K562 (cell line): ENCODE measurements at regions not wholly inside any gene's neighbourhood (a gene's known extent, or its start where the extent isn't known, plus 50 kb on each side); places are given as distances from the start of the nearest gene placed in this dataset.

ENCODE experiments used
- ATAC-seq: fragments of 200-7000 bp; cut with Tn5 transposase; 3 replicates; pipeline ENCODE4 v1.9.1; 2020; ENCODE audit warnings: moderate library complexity
- BruUV-seq: library from RNA; stranded (reverse); fragments of 400-500 nt; replicated peaks from 2 replicates; lab custom pipeline; 2021; lab: Mats Ljungman, UMichigan
- CTCF ChIA-PET: fragments of 300-600 bp; formaldehyde crosslinking; extraction: SDS; loops from one replicate; lab custom pipeline; 2021; ENCODE audit warnings: low intra/inter-chr PET ratio; lab: Yijun Ruan, JAX
- POLR2A ChIA-PET: fragments of 300-600, 350-650 bp; sonication (Branson Sonifier 250); formaldehyde crosslinking; extraction: SDS; loops from one replicate; lab custom pipeline; 2021; ENCODE audit warnings: antibody characterized with exemption, inconsistent platforms; lab: Yijun Ruan, JAX
- DNase-seq, 4 experiments: peaks; one replicate each; pipeline versions ENCODE4 v3.0.0 to v3.0.0-alpha.2; 2011 to 2018; ENCODE audit warnings: low spot score in 3 of 4, mixed read lengths in 3 of 4; ENCODE audit errors: extremely low read depth in 1 of 4
- FAIRE-seq: peaks from 2 replicates; lab custom pipeline; 2011; peaks lifted over from hg19 to GRCh38; lab: Jason Lieb, UNC
- H2AFZ ChIP-seq: 2 replicates; pipeline ENCODE4 v1.6.0; 2011; ENCODE audit warnings: low read depth, low read length, control low read depth, inconsistent platforms
- H3K27ac ChIP-seq: fragments of 200-600 bp; 3 replicates; pipeline ENCODE4 v1.8.0; 2011; ENCODE audit warnings: low read depth, mild to moderate bottlenecking, control low read depth, inconsistent platforms, low read length, moderate library complexity, mixed read lengths; ENCODE audit errors: extremely low read depth
- H3K27me3 ChIP-seq, 2 experiments: fragments of 300-600 bp in 1 of 2; 2 replicates in 1 of 2; 3 replicates in 1 of 2; pipeline versions ENCODE4 v1.6.0 to v1.8.0; 2011; ENCODE audit warnings: inconsistent platforms in 2 of 2, low read length in 2 of 2, mild to moderate bottlenecking in 1 of 2, mixed read lengths in 1 of 2, moderate library complexity in 1 of 2; ENCODE audit not compliant: control insufficient read depth in 2 of 2, insufficient read depth in 2 of 2
- H3K36me3 ChIP-seq: fragments of 300-600 bp; 3 replicates; pipeline ENCODE4 v1.8.0; 2011; ENCODE audit warnings: mild to moderate bottlenecking, low read length, inconsistent platforms; ENCODE audit not compliant: control insufficient read depth, insufficient read depth
- H3K4me1 ChIP-seq, 2 experiments: fragments of 200-600 bp in 1 of 2; replicated peaks in 1 of 2; 2 replicates in 1 of 2; 3 replicates in 1 of 2; pipeline versions ENCODE4 v1.5.1 to v1.8.0; 2011; ENCODE audit warnings: inconsistent platforms in 2 of 2, low read length in 2 of 2, mild to moderate bottlenecking in 1 of 2, mixed read lengths in 1 of 2, moderate library complexity in 1 of 2; ENCODE audit not compliant: control insufficient read depth in 2 of 2, insufficient read depth in 2 of 2
- H3K4me2 ChIP-seq: 2 replicates; pipeline ENCODE4 v1.6.1; 2011; ENCODE audit warnings: low read length, control low read depth, inconsistent platforms, mixed read lengths; ENCODE audit not compliant: insufficient read depth
- H3K4me3 ChIP-seq: fragments of 200-600 bp; sonication (generic), shearing (Covaris generic); 2 replicates; pipeline ENCODE4 v1.5.1; 2016; ENCODE audit warnings: control low read depth, inconsistent platforms
- H3K79me2 ChIP-seq: fragments of 200-600 bp; 3 replicates; pipeline ENCODE4 v1.8.0; 2011; ENCODE audit warnings: low read length, inconsistent platforms; ENCODE audit not compliant: control insufficient read depth, insufficient read depth
- H3K9ac ChIP-seq, 2 experiments: 2 replicates each; pipeline versions ENCODE4 v1.6.0 to v1.6.1; 2011; ENCODE audit warnings: low read depth in 2 of 2, low read length in 2 of 2, control low read depth in 1 of 2, inconsistent platforms in 1 of 2, mild to moderate bottlenecking in 1 of 2, mixed read lengths in 1 of 2; ENCODE audit not compliant: insufficient read depth in 1 of 2
- H3K9me1 ChIP-seq: one replicate; pipeline ENCODE4 v1.6.0; 2011; ENCODE audit warnings: inconsistent platforms, mild to moderate bottlenecking, low read length, moderate library complexity; ENCODE audit not compliant: control insufficient read depth, insufficient read depth
- H3K9me3 ChIP-seq: replicated peaks from 2 replicates; pipeline ENCODE4 v1.5.1; 2011; ENCODE audit warnings: low read depth, low read length, inconsistent platforms; ENCODE audit not compliant: control insufficient read depth, insufficient read depth
- H4K20me1 ChIP-seq: replicated peaks from 2 replicates; pipeline ENCODE4 v1.6.1; 2011; ENCODE audit warnings: low read length, inconsistent platforms, mixed read lengths; ENCODE audit not compliant: control insufficient read depth, insufficient read depth
- CEBPB ChIP-seq: fragments of 450-650 bp; IDR thresholded peaks from 2 replicates; pipeline ENCODE4 v1.6.1; 2016; ENCODE audit warnings: missing genetic modification characterization, missing compliant biosample characterization
- ILF3 ChIP-seq: fragments of 450-650 bp; IDR thresholded peaks from 2 replicates; pipeline ENCODE4 v1.6.1; 2018; ENCODE audit warnings: antibody characterized with exemption, mild to moderate bottlenecking, moderate library complexity, borderline replicate concordance
- PCBP1 ChIP-seq: fragments of 200-400 bp; formaldehyde crosslinking; IDR thresholded peaks from 2 replicates; pipeline ENCODE4 v1.6.1; 2018; ENCODE audit warnings: mild to moderate bottlenecking, low read depth, low read length; ENCODE audit not compliant: poor library complexity, severe bottlenecking
- PHF8 ChIP-seq: fragments of 200-600 bp; sonication (generic); IDR thresholded peaks from 2 replicates; pipeline ENCODE4 v1.6.1; 2012; ENCODE audit warnings: mixed run types, mild to moderate bottlenecking, inconsistent platforms, low read length, moderate library complexity, borderline replicate concordance
- POLR2AphosphoS5 ChIP-seq: IDR thresholded peaks from 2 replicates; pipeline ENCODE4 v1.6.1; 2011; ENCODE audit warnings: mild to moderate bottlenecking, low read depth, low read length, moderate library complexity; ENCODE audit not compliant: control insufficient read depth, insufficient read depth
- SAFB ChIP-seq: fragments of 200-400 bp; formaldehyde crosslinking; IDR thresholded peaks from 2 replicates; pipeline ENCODE4 v1.6.1; 2017; ENCODE audit warnings: low read depth, low read length, borderline replicate concordance
- SMC3 ChIP-seq: conservative IDR thresholded peaks from 2 replicates; pipeline ENCODE4 v1.6.1; 2011; ENCODE audit warnings: low read depth, low read length, improper control_type of control experiment; ENCODE audit not compliant: insufficient read depth
- U2AF1 ChIP-seq: fragments of 200-400 bp; formaldehyde crosslinking; optimal IDR thresholded peaks from 2 replicates; pipeline ENCODE3; 2017; ENCODE audit warnings: mild to moderate bottlenecking, low read depth, low read length, moderate library complexity
- ZNF263 ChIP-seq: sonication (generic); formaldehyde crosslinking; IDR thresholded peaks from 2 replicates; pipeline ENCODE4 v1.8.0; 2022; ENCODE audit warnings: mild to moderate bottlenecking, missing genetic modification reagents, borderline replicate concordance
- ZNF436 ChIP-seq: fragments of 250-450, 450-650 bp; sonication (Bioruptor Pico); formaldehyde crosslinking; IDR thresholded peaks from 2 replicates; pipeline ENCODE4 v1.7.0; 2020; ENCODE audit warnings: mild to moderate bottlenecking
- WGBS: fragments of 100-300 bp; shearing (Covaris generic); methylation state at CpG from one replicate; pipeline ENCODE4 v1.1.6; 2016; ENCODE audit warnings: low coverage, mixed read lengths; ENCODE audit not compliant: insufficient coverage; ENCODE audit errors: missing lambda C conversion rate; 5-methylcytosine and 5-hydroxymethylcytosine counted together
- in situ Hi-C: fragments of 300-500 bp; cut with MboI; formaldehyde crosslinking; loops from 4 replicates; pipeline ENCODE4 v1.15.0; 2018; ENCODE audit warnings: inconsistent platforms, mixed read lengths
- intact Hi-C: fragments of 100-400 bp; cut with micrococcal nuclease; formaldehyde crosslinking; loops from 2 replicates; pipeline ENCODE4 v1.14.2; 2022
- TF ChIP-seq, protein P1 (sequence below): fragments of 200-800 bp; sonication (Bioruptor generic); IDR thresholded peaks from 2 replicates; pipeline ENCODE4 v1.6.1; 2017; ENCODE audit warnings: missing genetic modification characterization, missing compliant biosample characterization
- TF ChIP-seq, protein P2 (sequence below): fragments of 250-450 bp; sonication (Bioruptor Pico); IDR thresholded peaks from 2 replicates; pipeline ENCODE4 v1.4.0; 2020; ENCODE audit warnings: mild to moderate bottlenecking, moderate library complexity
- TF ChIP-seq, protein P3 (sequence below): fragments of 200-800 bp; sonication (Bioruptor generic); IDR thresholded peaks from 2 replicates; pipeline ENCODE4 v1.6.1; 2016; ENCODE audit warnings: missing genetic modification characterization, missing compliant biosample characterization

DNA sequence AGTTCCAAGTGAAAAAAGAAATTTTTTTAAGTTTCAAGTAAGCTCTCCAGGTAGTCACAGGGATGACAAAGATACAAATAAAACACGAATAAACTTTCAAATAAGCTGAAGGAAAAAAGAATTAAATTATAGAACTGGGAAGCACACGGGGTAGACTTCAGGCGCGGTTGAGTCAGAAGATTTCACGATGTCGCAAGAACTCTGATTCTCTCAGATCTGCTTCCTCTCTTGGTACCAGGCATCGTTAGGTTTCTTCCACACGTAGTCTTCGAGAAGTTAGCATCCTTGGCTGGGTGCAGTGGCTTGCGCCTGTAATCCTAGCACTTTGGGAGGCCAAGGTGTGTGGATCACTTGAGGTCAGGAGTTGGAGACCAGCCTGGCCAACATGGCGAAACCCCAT is 784.1 kb upstream of the RBFOX1 start:
- FAIRE-seq (no peak), DNase-seq (no peak), ATAC-seq (no peak)
- no peaks in the 10 kb centered on the region for H3K79me2 ChIP-seq
- H3K9ac ChIP-seq: no peak overlapping the region
- no peak overlapping the region for H3K4me2 ChIP-seq
- H4K20me1 ChIP-seq: no peaks in the 10 kb centered on the region
- H2AFZ ChIP-seq: no peak overlapping the region
- WGBS: 7% methylated on average over 11 of the region's 11 CpGs
- BruUV-seq: no TSS peak
- no peak overlapping the region for H3K4me3 ChIP-seq
- no peaks in the 10 kb centered on the region for H3K27me3 ChIP-seq
- in situ Hi-C loops: no loop called here
- CTCF ChIA-PET: no interaction called here
- POLR2A ChIA-PET: no interaction called here
- H3K36me3 ChIP-seq: no peaks in the 10 kb centered on the region
- no peaks in the 10 kb centered on the region for H3K4me1 ChIP-seq
- no peaks in the 10 kb centered on the region for H3K9me3 ChIP-seq
- intact Hi-C loops: no loop called here
- H3K9me1 ChIP-seq: no peaks in the 10 kb centered on the region
- H3K27ac ChIP-seq: no peak overlapping the region
- TF ChIP-seq, protein P1, sequence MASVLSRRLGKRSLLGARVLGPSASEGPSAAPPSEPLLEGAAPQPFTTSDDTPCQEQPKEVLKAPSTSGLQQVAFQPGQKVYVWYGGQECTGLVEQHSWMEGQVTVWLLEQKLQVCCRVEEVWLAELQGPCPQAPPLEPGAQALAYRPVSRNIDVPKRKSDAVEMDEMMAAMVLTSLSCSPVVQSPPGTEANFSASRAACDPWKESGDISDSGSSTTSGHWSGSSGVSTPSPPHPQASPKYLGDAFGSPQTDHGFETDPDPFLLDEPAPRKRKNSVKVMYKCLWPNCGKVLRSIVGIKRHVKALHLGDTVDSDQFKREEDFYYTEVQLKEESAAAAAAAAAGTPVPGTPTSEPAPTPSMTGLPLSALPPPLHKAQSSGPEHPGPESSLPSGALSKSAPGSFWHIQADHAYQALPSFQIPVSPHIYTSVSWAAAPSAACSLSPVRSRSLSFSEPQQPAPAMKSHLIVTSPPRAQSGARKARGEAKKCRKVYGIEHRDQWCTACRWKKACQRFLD: no peak
- no peak for TF ChIP-seq PCBP1
- TF ChIP-seq CEBPB: no peak
- TF ChIP-seq POLR2AphosphoS5: no peak
- TF ChIP-seq, protein P2, sequence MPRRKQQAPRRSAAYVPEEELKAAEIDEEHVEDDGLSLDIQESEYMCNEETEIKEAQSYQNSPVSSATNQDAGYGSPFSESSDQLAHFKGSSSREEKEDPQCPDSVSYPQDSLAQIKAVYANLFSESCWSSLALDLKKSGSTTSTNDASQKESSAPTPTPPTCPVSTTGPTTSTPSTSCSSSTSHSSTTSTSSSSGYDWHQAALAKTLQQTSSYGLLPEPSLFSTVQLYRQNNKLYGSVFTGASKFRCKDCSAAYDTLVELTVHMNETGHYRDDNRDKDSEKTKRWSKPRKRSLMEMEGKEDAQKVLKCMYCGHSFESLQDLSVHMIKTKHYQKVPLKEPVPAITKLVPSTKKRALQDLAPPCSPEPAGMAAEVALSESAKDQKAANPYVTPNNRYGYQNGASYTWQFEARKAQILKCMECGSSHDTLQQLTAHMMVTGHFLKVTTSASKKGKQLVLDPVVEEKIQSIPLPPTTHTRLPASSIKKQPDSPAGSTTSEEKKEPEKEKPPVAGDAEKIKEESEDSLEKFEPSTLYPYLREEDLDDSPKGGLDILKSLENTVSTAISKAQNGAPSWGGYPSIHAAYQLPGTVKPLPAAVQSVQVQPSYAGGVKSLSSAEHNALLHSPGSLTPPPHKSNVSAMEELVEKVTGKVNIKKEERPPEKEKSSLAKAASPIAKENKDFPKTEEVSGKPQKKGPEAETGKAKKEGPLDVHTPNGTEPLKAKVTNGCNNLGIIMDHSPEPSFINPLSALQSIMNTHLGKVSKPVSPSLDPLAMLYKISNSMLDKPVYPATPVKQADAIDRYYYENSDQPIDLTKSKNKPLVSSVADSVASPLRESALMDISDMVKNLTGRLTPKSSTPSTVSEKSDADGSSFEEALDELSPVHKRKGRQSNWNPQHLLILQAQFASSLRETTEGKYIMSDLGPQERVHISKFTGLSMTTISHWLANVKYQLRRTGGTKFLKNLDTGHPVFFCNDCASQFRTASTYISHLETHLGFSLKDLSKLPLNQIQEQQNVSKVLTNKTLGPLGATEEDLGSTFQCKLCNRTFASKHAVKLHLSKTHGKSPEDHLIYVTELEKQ: no peak
- TF ChIP-seq PHF8: no peak
- no peak for TF ChIP-seq SAFB
- TF ChIP-seq, protein P3, sequence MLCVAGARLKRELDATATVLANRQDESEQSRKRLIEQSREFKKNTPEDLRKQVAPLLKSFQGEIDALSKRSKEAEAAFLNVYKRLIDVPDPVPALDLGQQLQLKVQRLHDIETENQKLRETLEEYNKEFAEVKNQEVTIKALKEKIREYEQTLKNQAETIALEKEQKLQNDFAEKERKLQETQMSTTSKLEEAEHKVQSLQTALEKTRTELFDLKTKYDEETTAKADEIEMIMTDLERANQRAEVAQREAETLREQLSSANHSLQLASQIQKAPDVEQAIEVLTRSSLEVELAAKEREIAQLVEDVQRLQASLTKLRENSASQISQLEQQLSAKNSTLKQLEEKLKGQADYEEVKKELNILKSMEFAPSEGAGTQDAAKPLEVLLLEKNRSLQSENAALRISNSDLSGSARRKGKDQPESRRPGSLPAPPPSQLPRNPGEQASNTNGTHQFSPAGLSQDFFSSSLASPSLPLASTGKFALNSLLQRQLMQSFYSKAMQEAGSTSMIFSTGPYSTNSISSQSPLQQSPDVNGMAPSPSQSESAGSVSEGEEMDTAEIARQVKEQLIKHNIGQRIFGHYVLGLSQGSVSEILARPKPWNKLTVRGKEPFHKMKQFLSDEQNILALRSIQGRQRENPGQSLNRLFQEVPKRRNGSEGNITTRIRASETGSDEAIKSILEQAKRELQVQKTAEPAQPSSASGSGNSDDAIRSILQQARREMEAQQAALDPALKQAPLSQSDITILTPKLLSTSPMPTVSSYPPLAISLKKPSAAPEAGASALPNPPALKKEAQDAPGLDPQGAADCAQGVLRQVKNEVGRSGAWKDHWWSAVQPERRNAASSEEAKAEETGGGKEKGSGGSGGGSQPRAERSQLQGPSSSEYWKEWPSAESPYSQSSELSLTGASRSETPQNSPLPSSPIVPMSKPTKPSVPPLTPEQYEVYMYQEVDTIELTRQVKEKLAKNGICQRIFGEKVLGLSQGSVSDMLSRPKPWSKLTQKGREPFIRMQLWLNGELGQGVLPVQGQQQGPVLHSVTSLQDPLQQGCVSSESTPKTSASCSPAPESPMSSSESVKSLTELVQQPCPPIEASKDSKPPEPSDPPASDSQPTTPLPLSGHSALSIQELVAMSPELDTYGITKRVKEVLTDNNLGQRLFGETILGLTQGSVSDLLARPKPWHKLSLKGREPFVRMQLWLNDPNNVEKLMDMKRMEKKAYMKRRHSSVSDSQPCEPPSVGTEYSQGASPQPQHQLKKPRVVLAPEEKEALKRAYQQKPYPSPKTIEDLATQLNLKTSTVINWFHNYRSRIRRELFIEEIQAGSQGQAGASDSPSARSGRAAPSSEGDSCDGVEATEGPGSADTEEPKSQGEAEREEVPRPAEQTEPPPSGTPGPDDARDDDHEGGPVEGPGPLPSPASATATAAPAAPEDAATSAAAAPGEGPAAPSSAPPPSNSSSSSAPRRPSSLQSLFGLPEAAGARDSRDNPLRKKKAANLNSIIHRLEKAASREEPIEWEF (CRISPR knock-in tag): no peak
- no peak for TF ChIP-seq ZNF436 (CRISPR knock-in tag)
- TF ChIP-seq ILF3: no peak
- TF ChIP-seq U2AF1: no peak
- no peak for TF ChIP-seq SMC3
- no peak for TF ChIP-seq ZNF263
